Common myeloid progenitor, CD34-positive (primary cell): ENCODE measurements at regions not wholly inside any gene's neighbourhood (a gene's known extent, or its start where the extent isn't known, plus 50 kb on each side); places are given as distances from the start of the nearest gene placed in this dataset.

Source experiments
- CTCF ChIA-PET: fragments of 350-600 bp; sonication (Branson Sonifier 250); formaldehyde crosslinking; loops from one replicate; lab custom pipeline; 2021; ENCODE audit warnings: antibody characterized with exemption; lab: Charles Lee
- POLR2A ChIA-PET: fragments of 350-600 bp; sonication (Branson Sonifier 250); formaldehyde crosslinking; loops from one replicate; lab custom pipeline; 2021; ENCODE audit warnings: antibody characterized with exemption; lab: Charles Lee
- DNase-seq, 3 donors: peaks; one replicate each; pipeline versions ENCODE4 v3.0.0 to v3.0.0-alpha.2; 2013
- H3K27ac ChIP-seq, 2 experiments: 1 replicate in 1 of 2; 2 replicates in 1 of 2; pipeline ENCODE4 v1.7.0; 2013; ENCODE audit warnings: inconsistent platforms in 2 of 2, low read length in 2 of 2, mild to moderate bottlenecking in 2 of 2, low read depth in 1 of 2, moderate library complexity in 1 of 2; ENCODE audit not compliant: severe bottlenecking in 2 of 2, insufficient read depth in 1 of 2, poor library complexity in 1 of 2
- H3K27me3 ChIP-seq, 5 experiments: replicated peaks in 2 of 5; 1 replicate in 3 of 5; 2 replicates in 2 of 5; pipeline versions ENCODE4 v1.6.1 to v1.7.0; 2013; ENCODE audit warnings: low read length in 4 of 5, mild to moderate bottlenecking in 2 of 5, moderate library complexity in 2 of 5, inconsistent platforms in 1 of 5; ENCODE audit not compliant: insufficient read depth in 5 of 5, control insufficient read depth in 4 of 5
- H3K36me3 ChIP-seq, 4 experiments: 1 replicate in 2 of 4; 2 replicates in 2 of 4; pipeline versions ENCODE4 v1.6.1 to v1.7.0; 2013; ENCODE audit warnings: low read length in 3 of 4, control low read depth in 1 of 4, mild to moderate bottlenecking in 1 of 4; ENCODE audit not compliant: control insufficient read depth in 4 of 4, insufficient read depth in 4 of 4
- H3K4me1 ChIP-seq, 4 experiments: 1 replicate in 3 of 4; 2 replicates in 1 of 4; pipeline versions ENCODE4 v1.6.1 to v1.7.1; 2013; ENCODE audit warnings: low read length in 3 of 4, mild to moderate bottlenecking in 3 of 4, control low read depth in 1 of 4, inconsistent platforms in 1 of 4, moderate library complexity in 1 of 4; ENCODE audit not compliant: control insufficient read depth in 4 of 4, insufficient read depth in 4 of 4; ENCODE audit errors: control extremely low read depth in 1 of 4
- H3K4me3 ChIP-seq, 7 experiments: 1 replicate in 4 of 7; 2 replicates in 3 of 7; pipeline versions ENCODE4 v1.5.1 to v1.7.0; 2013; ENCODE audit warnings: mild to moderate bottlenecking in 7 of 7, low read length in 6 of 7, moderate library complexity in 6 of 7, inconsistent platforms in 2 of 7, low read depth in 2 of 7, control low read depth in 1 of 7; ENCODE audit not compliant: insufficient read depth in 4 of 7, control insufficient read depth in 1 of 7; ENCODE audit errors: extremely low read depth in 1 of 7
- H3K9me3 ChIP-seq, 5 experiments: 1 replicate in 4 of 5; 2 replicates in 1 of 5; pipeline versions ENCODE4 v1.6.1 to v1.7.1; 2013; ENCODE audit warnings: low read length in 4 of 5, mild to moderate bottlenecking in 2 of 5, inconsistent platforms in 1 of 5, low read depth in 1 of 5, moderate library complexity in 1 of 5; ENCODE audit not compliant: control insufficient read depth in 4 of 5, insufficient read depth in 2 of 5; ENCODE audit errors: control extremely low read depth in 1 of 5
- WGBS: methylation state at CpG from one replicate; pipeline ENCODE4 v1.1.5; 2013; ENCODE audit not compliant: insufficient coverage; 5-methylcytosine and 5-hydroxymethylcytosine counted together

DNA sequence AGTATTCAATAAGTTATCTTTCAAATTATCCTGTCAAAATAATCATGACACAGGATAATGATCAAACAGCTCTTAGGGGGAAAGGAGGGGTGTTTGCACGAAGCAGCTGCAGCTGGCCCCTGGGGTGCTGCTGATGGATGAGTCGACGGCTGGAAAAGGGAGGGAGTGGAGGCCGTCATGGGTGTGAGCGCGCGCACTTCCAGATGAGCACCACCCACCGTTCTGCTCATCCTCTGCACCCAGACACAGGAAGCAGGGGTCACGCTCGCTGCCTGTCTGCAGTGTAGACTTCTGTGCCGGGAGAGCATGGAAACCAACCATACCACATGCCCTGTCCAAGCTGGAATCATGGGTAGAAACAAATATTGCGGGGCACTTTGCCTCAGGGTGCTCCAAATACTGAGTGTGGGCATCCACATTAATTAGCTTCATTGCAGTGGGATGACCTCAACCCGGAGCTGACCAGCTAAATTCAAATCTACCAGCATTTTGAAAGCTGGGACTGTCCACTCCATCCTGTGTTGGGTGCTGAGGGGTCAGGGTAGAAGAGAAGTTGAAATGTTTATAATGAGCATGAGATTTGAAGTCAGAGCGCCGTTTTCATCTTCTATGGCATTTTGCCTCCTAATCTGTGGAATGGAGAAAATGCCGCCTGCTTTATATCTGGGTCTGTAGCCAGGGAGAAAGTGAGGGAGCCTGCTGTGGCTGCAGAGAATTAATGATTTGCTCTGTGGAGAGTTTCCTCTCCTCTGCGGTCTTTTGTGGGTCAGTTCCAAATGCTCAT, 802.4 kb downstream of the TBC1D22A start:
- H3K27me3 ChIP-seq, result no peaks in the 10 kb centered on the region
- CTCF ChIA-PET, result no interaction called here
- no peaks in the 10 kb centered on the region for H3K4me1 ChIP-seq
- no peaks in the 10 kb centered on the region for H3K9me3 ChIP-seq
- no peak overlapping the region for H3K4me3 ChIP-seq
- no peaks in the 10 kb centered on the region for H3K36me3 ChIP-seq
- no peak overlapping the region for H3K27ac ChIP-seq
- no peak for DNase-seq
- POLR2A ChIA-PET, result no interaction called here
- 89% methylated on average over 10 of the region's 17 CpGs for WGBS

DNA sequence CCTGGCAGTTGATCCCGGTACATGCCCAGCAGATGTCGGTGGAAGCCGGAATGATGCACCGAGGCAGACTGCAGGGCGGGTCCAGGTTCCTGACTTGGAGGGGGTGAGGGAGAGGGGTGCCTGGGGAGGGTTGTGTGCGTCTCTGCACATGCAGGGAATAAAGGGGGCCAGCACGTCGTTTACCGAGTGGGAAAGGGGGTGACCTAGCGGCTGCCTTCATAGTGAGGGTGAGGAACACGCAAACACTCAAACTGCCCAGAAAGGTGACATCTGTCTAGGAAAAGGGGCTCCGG, 801.7 kb downstream of the TBC1D22A start:
- Histone ChIP-seq H3K4me3 (no peak overlapping the region), H3K9me3 (peaks cover 0 to 2% (median 0%) of the 10 kb centered on the region in 5 experiments), H3K27ac (no peak overlapping the region), H3K36me3 (no peaks in the 10 kb centered on the region), H3K27me3 (peaks cover 0 to 2% (median 0%) of the 10 kb centered on the region in 5 experiments), H3K4me1 (no peaks in the 10 kb centered on the region)
- POLR2A ChIA-PET, result no interaction called here
- 95% methylated on average over 8 of the region's 12 CpGs for WGBS
- CTCF ChIA-PET, result no interaction called here
- no peak for DNase-seq

DNA sequence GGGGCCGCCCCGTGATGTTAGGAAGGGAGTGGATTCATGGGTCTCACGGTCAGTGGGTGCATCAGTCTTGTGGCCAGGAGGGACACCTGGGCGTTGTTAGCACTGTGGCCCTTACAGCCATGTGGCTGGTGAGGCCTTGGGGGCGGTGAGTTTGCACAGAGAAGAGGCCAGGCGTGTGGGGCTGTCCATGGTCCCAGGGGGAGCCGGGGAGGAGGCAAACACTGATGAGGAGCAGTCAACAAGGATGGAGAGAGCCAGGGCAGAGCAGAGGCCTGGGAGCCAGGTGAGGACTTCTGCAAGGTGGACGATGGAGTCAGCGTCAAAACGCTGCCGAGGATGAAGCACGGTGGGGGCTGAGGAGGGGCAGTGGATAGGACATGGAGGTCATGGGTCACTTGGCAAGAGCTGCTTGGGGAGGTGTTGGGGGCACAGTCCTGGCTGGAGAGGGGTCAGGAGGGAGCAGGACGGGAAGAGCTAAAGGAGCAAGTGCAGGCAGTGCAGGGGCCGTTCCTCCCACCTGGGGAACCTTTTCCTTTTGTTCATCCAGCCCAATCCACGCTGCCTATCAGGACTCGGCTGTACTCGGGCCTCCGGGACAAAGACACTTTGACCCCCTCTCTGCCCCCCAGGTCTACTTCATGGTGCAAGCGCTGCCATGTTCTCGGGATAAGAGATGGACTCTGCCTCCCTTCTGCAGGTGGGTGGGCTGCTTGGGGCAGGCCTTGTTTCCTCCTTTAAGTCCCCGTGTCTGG, 801.1 kb downstream of the TBC1D22A start:
- no peaks in the 10 kb centered on the region for H3K4me1 ChIP-seq
- H3K27ac ChIP-seq, result no peak overlapping the region
- DNase-seq, result no peak
- 93% methylated on average over 21 of the region's 21 CpGs for WGBS
- no peaks in the 10 kb centered on the region for H3K36me3 ChIP-seq
- H3K27me3 ChIP-seq, result peaks cover 0 to 2% (median 0%) of the 10 kb centered on the region in 5 experiments
- ChIA-PET POLR2A (no interaction called here), CTCF (no interaction called here)
- no peak overlapping the region for H3K4me3 ChIP-seq
- H3K9me3 ChIP-seq, result peaks cover 0 to 2% (median 0%) of the 10 kb centered on the region in 5 experiments

DNA sequence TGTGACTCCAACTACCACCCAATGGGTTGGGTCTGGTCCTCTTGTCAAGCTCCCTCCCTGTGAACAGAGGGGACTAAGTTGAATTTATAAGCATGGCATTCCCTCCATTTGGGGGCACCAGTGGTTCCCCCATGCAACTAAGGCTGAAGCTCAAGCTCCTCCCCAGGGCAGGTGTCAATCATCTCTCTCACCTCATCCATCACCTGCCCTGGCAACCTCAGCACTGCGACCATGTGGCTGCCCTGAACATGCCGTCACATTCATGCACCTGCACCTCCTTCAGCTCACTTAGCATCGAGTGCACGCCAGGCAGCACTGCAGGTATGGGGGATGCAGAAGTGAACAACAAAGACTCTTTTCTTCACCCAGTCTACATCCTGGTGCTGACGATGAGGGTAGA, 799.3 kb downstream of the TBC1D22A start:
- H3K27ac ChIP-seq, result no peak overlapping the region
- peaks cover 0 to 2% (median 0%) of the 10 kb centered on the region in 5 experiments for H3K9me3 ChIP-seq
- DNase-seq, result no peak
- 94% methylated on average over 4 of the region's 5 CpGs for WGBS
- no peaks in the 10 kb centered on the region for H3K4me1 ChIP-seq
- ChIA-PET POLR2A (no interaction called here), CTCF (no interaction called here)
- no peak overlapping the region for H3K4me3 ChIP-seq
- H3K27me3 ChIP-seq, result peaks cover 0 to 2% (median 0%) of the 10 kb centered on the region in 5 experiments
- H3K36me3 ChIP-seq, result no peaks in the 10 kb centered on the region

DNA sequence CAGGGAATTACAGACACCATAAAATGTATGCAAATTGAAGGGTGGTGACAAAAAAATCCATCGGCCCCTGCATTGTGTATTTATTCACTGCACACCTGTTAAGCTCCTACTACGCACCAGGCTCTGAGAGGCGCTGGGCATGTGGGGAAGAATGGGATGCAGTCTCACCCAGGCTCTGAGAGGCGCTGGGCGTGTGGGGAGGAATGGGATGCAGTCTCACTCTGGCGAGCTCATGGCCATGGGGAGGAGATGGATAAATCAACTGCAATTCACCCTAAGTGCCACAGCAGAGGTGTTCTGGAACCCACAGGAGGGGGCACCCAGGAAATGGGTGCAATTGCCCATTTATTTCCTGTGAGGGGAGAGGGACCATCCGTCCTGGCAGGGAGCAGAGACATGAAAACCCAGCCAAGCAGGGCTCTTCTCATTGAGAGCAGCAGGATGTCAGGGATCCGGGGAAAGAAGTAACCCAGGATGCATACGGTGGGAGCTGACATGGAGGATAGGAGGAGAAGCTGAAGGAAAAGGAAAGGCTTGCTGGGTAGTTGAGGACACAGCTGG, 798.7 kb downstream of the TBC1D22A start:
- no peak overlapping the region for H3K4me3 ChIP-seq
- WGBS, result 91% methylated on average over 9 of the region's 9 CpGs
- H3K36me3 ChIP-seq, result no peaks in the 10 kb centered on the region
- no peaks in the 10 kb centered on the region for H3K4me1 ChIP-seq
- peaks cover 0 to 2% (median 0%) of the 10 kb centered on the region in 5 experiments for H3K9me3 ChIP-seq
- no peak overlapping the region for H3K27ac ChIP-seq
- peaks cover 0 to 2% (median 0%) of the 10 kb centered on the region in 5 experiments for H3K27me3 ChIP-seq
- DNase-seq, result no peak
- POLR2A ChIA-PET, result no interaction called here
- CTCF ChIA-PET, result no interaction called here

DNA sequence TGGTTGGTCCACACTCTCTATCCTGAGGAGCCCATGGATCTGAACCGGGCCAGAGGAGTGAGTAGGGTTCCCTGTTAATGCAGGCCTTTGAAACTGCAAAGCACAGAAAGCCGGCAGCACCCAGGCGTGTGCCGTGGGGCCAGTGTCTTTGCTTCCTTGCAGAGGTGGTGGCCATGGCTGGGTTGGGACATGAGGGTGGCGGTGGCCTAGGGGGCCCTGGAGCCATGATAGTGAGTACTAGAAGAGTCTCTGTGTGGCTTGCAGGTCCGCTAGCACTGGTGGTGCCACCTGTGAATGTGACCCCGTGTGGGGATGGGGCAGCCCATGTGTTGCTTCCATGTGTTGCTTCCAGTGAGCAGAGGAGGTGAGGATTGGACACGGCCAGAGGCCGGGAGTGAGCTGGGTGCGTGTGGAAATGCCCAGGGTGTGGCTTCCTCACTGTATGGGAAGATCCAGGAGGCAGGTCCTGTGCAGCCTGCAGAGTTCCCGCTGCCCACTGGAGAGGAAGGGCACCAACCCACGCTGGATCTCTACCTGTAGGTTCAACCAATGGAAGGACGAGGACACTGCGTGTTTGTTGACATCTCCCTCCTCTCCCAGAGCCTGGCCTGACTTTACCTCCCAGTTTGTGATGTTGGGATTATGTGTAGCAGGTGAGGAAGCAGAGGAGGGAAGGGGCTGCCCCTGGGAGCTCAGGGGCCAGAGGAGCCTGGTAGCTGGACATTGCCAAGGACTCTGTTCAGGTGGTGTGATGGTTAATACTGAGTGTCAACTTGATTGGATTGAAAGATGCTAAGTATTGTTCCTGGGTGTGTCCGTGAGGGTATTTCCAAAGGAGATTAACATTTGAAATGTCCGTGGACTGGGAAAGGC, 796.6 kb downstream of the TBC1D22A start:
- Histone ChIP-seq H3K9me3 (peaks cover 0 to 2% (median 0%) of the 10 kb centered on the region in 5 experiments), H3K36me3 (no peaks in the 10 kb centered on the region), H3K27ac (no peak overlapping the region), H3K4me1 (no peaks in the 10 kb centered on the region), H3K4me3 (no peak overlapping the region), H3K27me3 (peaks cover 0 to 2% (median 0%) of the 10 kb centered on the region in 5 experiments)
- ChIA-PET CTCF (no interaction called here), POLR2A (no interaction called here)
- no peak for DNase-seq
- 95% methylated on average over 16 of the region's 16 CpGs for WGBS
